ENCODE measurements at regions not wholly inside any gene's neighbourhood (a gene's known extent, or its start where the extent isn't known, plus 50 kb on each side); places are given as distances from the start of the nearest gene placed in this dataset.
"Not testable (repeated sequence)": the region's sequence is repeated elsewhere in the genome, so short reads cannot be mapped to it uniquely, and the experiment has no call there.

DNA sequence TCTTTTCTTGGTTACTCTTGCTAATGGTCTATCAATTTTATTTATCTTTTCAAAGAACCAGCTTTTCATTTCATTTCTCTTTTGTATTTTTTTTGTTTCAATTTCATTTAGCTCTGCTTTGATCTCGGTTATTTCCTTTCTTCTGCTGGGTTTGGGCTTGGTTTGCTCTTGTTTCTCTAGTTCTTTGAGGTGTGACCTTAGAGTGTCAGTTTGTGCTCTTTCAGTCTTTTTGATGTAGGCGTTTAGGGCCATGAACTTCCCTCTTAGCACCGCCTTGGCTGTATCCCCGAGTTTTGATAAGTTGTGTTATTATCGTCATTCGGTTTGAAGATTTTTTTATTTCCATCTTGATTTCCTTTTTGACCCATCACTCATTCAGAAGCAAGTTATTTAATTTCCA lies 265.5 kb downstream of the VAPA start:
- H3K4me3 Mint-ChIP-seq; H3K27ac Mint-ChIP-seq; H3K9me3 Mint-ChIP-seq; H3K4me1 Mint-ChIP-seq (ENCODE audit: low read depth in 2 of 2); DNase-seq; ATAC-seq (replicated peaks); H3K36me3 Mint-ChIP-seq (ENCODE audit: insufficient read depth): not testable (repeated sequence)
- H3K27me3 Mint-ChIP-seq, result peaks cover 15 to 18% of the 10 kb centered on the region in 2 donors

- H3K27me3 Mint-ChIP-seq, result peaks cover 15 to 20% of the 10 kb centered on the region in 2 donors
- peaks cover 0 to 3% of the 10 kb centered on the region in 2 donors for H3K9me3 Mint-ChIP-seq
- no peaks in the 10 kb centered on the region for H3K4me1 Mint-ChIP-seq (ENCODE audit: low read depth in 2 of 2)
- no peaks in the 10 kb centered on the region for H3K36me3 Mint-ChIP-seq (ENCODE audit: insufficient read depth)
- ATAC-seq (replicated peaks) (no peak), DNase-seq (no peak)
- no peak overlapping the region for H3K27ac Mint-ChIP-seq
- H3K4me3 Mint-ChIP-seq, result no peak overlapping the region
These were observed 268.3 kb downstream of the VAPA start for GRCh38 chr18:10182009-10182624.

DNA sequence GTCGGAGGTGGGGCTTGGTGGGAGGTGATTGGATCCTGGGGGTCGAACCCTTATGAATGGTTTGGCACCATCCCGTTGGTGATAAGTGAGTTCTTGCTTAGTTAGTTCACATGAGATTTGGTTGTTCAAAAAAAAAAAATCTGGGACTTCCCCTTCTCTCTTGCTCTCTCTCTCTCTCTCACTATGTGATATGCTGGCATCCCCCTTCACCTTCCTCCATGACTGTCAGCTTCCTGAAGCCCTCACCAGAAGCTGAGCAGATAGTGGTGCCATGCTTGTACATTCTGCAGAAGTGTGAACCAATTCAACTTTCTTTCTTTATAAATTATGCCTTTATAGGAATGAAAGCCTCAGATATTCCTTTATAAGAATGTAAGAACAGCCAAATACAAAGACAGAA lies 269.7 kb upstream of the APCDD1 start:
- ATAC-seq (replicated peaks), result no peak
- Mint-ChIP-seq H3K27me3 (peaks cover 24 to 27% of the 10 kb centered on the region in 2 donors), H3K4me1 (ENCODE audit: low read depth in 2 of 2) (no peaks in the 10 kb centered on the region), H3K36me3 (ENCODE audit: insufficient read depth) (no peaks in the 10 kb centered on the region), H3K9me3 (peaks cover 0 to 3% of the 10 kb centered on the region in 2 donors), H3K27ac (no peak overlapping the region), H3K4me3 (no peak overlapping the region)
- no peak for DNase-seq

DNA sequence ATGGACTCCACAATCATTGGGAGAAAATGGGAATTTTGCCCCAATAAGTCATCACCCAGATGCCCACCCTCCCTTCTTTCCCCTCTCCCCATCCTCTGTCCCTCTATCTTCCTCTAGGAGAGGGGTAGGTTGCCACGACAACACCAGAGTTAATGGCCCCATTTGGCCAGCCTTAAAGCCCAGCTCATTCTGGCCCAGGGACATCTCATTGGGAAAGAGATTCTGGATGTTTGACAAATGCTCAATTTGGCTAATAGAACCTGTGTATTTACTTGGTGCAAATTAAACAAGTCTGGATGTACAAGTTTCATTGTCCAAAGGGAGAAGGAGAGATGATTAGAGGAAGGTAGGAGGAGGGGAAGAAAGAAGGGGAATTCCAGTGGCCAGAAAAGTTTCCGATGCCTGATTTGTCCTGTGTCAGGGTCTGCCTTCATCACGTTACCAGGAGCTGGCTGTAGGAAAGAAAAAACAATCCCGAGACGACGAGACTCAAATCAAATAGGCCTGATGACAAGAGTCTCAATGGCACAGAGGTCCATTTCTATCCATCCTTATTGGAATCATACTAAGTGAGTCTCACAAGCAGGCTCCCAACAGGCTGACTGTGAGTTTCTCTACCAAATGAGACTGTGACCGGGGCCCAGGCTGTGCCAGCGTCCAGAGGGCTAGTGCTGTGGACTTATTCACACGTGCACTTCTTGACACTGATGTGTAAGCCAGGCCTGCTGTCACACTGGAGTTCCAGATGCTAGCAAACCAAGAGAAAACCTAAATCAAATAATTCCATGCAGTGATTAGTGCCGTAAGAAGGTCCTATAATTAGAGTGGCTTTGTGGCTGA lies 265.2 kb upstream of the APCDD1 start:
- Mint-ChIP-seq H3K36me3 (ENCODE audit: insufficient read depth) (no peaks in the 10 kb centered on the region), H3K4me1 (ENCODE audit: low read depth in 2 of 2) (no peaks in the 10 kb centered on the region), H3K9me3 (no peaks in the 10 kb centered on the region), H3K27ac (no peak overlapping the region), H3K4me3 (no peak overlapping the region), H3K27me3 (peaks cover 11 to 15% of the 10 kb centered on the region in 2 donors)
- no peak for ATAC-seq (replicated peaks)
- DNase-seq, result no peak

GRCh38 chr18:10190564-10190963 lies 263.9 kb upstream of the APCDD1 start:
- no peak overlapping the region for H3K4me3 Mint-ChIP-seq
- no peaks in the 10 kb centered on the region for H3K36me3 Mint-ChIP-seq (ENCODE audit: insufficient read depth)
- peaks cover 11 to 15% of the 10 kb centered on the region in 2 donors for H3K27me3 Mint-ChIP-seq
- no peak overlapping the region for H3K27ac Mint-ChIP-seq
- ATAC-seq (replicated peaks), result no peak
- no peaks in the 10 kb centered on the region for H3K9me3 Mint-ChIP-seq
- DNase-seq, result no peak
- H3K4me1 Mint-ChIP-seq (ENCODE audit: low read depth in 2 of 2), result no peaks in the 10 kb centered on the region

- H3K27ac Mint-ChIP-seq, result no peak overlapping the region
- no peaks in the 10 kb centered on the region for H3K4me1 Mint-ChIP-seq (ENCODE audit: low read depth in 2 of 2)
- no peak for DNase-seq
- H3K9me3 Mint-ChIP-seq, result no peaks in the 10 kb centered on the region
- ATAC-seq (replicated peaks), result no peak
- no peak overlapping the region for H3K4me3 Mint-ChIP-seq
- H3K27me3 Mint-ChIP-seq, result peaks cover 5 to 15% of the 10 kb centered on the region in 2 donors
- H3K36me3 Mint-ChIP-seq (ENCODE audit: insufficient read depth), result no peaks in the 10 kb centered on the region
These were observed 261.0 kb upstream of the APCDD1 start for GRCh38 chr18:10193444-10193843.

DNA sequence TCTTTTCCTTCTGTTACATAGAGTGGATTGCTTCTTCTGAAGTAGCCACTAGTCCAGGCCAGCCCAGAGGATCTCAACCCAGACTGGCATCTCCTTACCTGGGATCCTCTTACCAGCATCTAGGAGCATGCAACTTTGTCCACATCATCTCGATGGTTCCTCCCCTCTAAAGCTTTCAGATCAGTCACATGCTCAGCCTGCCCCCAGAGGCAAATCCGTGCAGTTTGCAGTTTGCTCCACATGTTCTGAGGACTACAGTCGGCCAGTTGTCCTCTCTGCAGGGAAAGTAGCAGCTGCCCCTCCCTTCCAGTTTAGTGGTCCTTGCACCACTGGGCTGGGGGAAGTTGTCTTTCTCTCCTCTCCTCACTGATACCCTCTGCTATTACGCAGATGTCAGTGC lies 259.8 kb upstream of the APCDD1 start:
- Mint-ChIP-seq H3K9me3 (no peaks in the 10 kb centered on the region), H3K27me3 (peaks cover 5% of the 10 kb centered on the region in 2 donors), H3K4me3 (no peak overlapping the region), H3K36me3 (ENCODE audit: insufficient read depth) (no peaks in the 10 kb centered on the region), H3K27ac (no peak overlapping the region), H3K4me1 (ENCODE audit: low read depth in 2 of 2) (no peaks in the 10 kb centered on the region)
- ATAC-seq (replicated peaks), result no peak
- no peak for DNase-seq

GRCh38 chr18:10195529-10195928 lies 258.9 kb upstream of the APCDD1 start:
- no peak overlapping the region for H3K4me3 Mint-ChIP-seq
- no peaks in the 10 kb centered on the region for H3K4me1 Mint-ChIP-seq (ENCODE audit: low read depth in 2 of 2)
- ATAC-seq (replicated peaks) (no peak), DNase-seq (no peak)
- no peak overlapping the region for H3K27ac Mint-ChIP-seq
- H3K27me3 Mint-ChIP-seq, result peaks cover 0 to 5% of the 10 kb centered on the region in 2 donors
- H3K9me3 Mint-ChIP-seq, result no peaks in the 10 kb centered on the region
- H3K36me3 Mint-ChIP-seq (ENCODE audit: insufficient read depth), result no peaks in the 10 kb centered on the region

GRCh38 chr18:10197097-10197496 lies 257.3 kb upstream of the APCDD1 start:
- H3K27me3 Mint-ChIP-seq, result peaks cover 0 to 2% of the 10 kb centered on the region in 2 donors
- DNase-seq, result no peak
- H3K36me3 Mint-ChIP-seq (ENCODE audit: insufficient read depth), result no peaks in the 10 kb centered on the region
- no peak overlapping the region for H3K27ac Mint-ChIP-seq
- peaks cover 0 to 2% of the 10 kb centered on the region in 2 donors for H3K4me1 Mint-ChIP-seq (ENCODE audit: low read depth in 2 of 2)
- H3K4me3 Mint-ChIP-seq, result no peak overlapping the region
- H3K9me3 Mint-ChIP-seq, result no peaks in the 10 kb centered on the region
- no peak for ATAC-seq (replicated peaks)

DNA sequence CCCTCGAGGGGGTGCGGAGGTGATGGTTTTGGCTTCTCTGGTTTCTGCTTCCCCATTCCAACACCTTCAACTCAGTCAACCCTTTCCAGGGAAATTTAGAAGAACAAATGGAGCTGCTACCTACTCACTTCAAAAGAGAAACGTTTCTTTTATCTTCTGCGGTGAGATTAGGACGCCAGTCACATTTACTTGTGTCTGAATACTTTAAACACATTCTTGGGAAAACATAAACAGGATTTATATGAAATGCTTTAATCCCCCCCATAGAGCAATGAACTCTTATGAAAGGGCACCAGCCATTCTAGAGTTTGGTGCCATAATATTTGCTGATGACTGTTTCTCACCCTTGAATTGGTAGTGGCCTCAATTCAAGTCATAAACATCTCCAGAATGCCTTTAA lies 253.2 kb upstream of the APCDD1 start:
- Mint-ChIP-seq H3K36me3 (ENCODE audit: insufficient read depth) (no peaks in the 10 kb centered on the region), H3K9me3 (no peaks in the 10 kb centered on the region), H3K4me3 (no peak overlapping the region), H3K4me1 (ENCODE audit: low read depth in 2 of 2) (peaks cover 0 to 2% of the 10 kb centered on the region in 2 donors), H3K27me3 (peaks cover 8 to 11% of the 10 kb centered on the region in 2 donors), H3K27ac (no peak overlapping the region)
- DNase-seq (no peak), ATAC-seq (replicated peaks) (no peak)

- H3K4me3 Mint-ChIP-seq, result no peak overlapping the region
- no peaks in the 10 kb centered on the region for H3K36me3 Mint-ChIP-seq (ENCODE audit: insufficient read depth)
- H3K4me1 Mint-ChIP-seq (ENCODE audit: low read depth in 2 of 2), result peaks cover 0 to 2% of the 10 kb centered on the region in 2 donors
- no peak for DNase-seq
- ATAC-seq (replicated peaks), result no peak
- no peaks in the 10 kb centered on the region for H3K9me3 Mint-ChIP-seq
- no peak overlapping the region for H3K27ac Mint-ChIP-seq
- peaks cover 12 to 15% of the 10 kb centered on the region in 2 donors for H3K27me3 Mint-ChIP-seq
These were observed 252.8 kb upstream of the APCDD1 start for GRCh38 chr18:10201659-10202058.

DNA sequence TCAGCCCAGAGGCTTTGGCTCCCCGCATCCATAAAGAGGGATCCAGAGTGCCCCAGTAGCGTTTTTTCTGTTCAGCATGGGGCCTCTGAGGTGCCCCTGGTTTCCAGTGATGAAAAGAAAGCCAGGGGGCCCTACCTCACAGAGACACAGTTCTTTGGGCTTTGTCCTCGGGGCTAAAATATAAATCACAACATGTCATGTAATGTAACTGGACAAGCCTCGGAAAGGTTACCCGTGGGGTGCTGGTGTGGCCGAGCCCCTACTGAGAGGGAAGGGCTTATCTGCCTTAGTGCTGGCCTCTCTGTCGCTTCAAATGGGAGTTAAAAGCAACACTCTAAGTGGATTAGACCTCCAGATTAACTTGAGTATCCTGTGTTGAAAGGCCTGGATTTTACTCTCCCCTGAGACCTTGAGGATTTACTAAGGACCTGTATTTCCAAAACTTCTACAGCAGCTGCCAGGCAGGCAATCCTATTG lies 251.6 kb upstream of the APCDD1 start:
- H3K36me3 Mint-ChIP-seq (ENCODE audit: insufficient read depth), result no peaks in the 10 kb centered on the region

DNA sequence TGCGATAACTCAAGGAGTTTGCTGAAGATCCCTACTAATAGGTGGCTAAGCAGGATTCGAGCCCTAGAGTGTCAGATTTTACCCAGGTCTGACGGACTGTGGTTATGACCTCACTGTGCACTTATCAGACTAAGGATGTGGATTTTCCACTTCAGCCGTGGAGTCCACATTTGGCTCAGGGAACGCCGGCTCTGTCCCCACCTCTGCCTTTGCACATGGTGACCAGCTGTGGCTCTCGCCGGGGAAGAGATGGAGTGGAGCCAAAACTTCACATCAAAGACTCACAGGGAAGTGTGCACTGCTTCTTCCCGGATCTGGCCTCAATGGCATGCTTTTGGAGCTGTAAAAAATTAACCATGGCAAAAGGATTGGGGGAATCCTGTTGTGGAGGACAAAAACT lies 249.3 kb upstream of the APCDD1 start:
- DNase-seq (no peak), ATAC-seq (replicated peaks) (no peak)
- Mint-ChIP-seq H3K36me3 (ENCODE audit: insufficient read depth) (no peaks in the 10 kb centered on the region), H3K4me1 (ENCODE audit: low read depth in 2 of 2) (peaks cover 0 to 2% of the 10 kb centered on the region in 2 donors), H3K4me3 (no peak overlapping the region), H3K27me3 (peaks cover 16 to 19% of the 10 kb centered on the region in 2 donors), H3K9me3 (no peaks in the 10 kb centered on the region), H3K27ac (no peak overlapping the region)

More for the DNA sequence above, 251.6 kb upstream of the APCDD1 start:
- no peak for ATAC-seq (replicated peaks)
- Mint-ChIP-seq H3K9me3 (no peaks in the 10 kb centered on the region), H3K4me3 (no peak overlapping the region), H3K4me1 (ENCODE audit: low read depth in 2 of 2) (peaks cover 0 to 2% of the 10 kb centered on the region in 2 donors), H3K27me3 (peaks cover 16 to 19% of the 10 kb centered on the region in 2 donors), H3K27ac (no peak overlapping the region)
- DNase-seq, result no peak
